Neural progenitor cell (in vitro differentiated cells): ENCODE measurements at regions not wholly inside any gene's neighbourhood (a gene's known extent, or its start where the extent isn't known, plus 50 kb on each side); places are given as distances from the start of the nearest gene placed in this dataset.

Experiments
- DNase-seq: peaks from one replicate; pipeline ENCODE4 v3.0.0-alpha.2; 2016; ENCODE audit warnings: low spot score
- H2AFZ ChIP-seq: fragments of 200-600 bp; sonication (generic); replicated peaks from 2 replicates; pipeline ENCODE4 v1.6.1; 2016; ENCODE audit warnings: antibody characterized with exemption
- H3F3A ChIP-seq: fragments of 200-600 bp; sonication (generic); 2 replicates; pipeline ENCODE4 v1.6.1; 2016; ENCODE audit warnings: antibody characterized with exemption, low read depth
- H3K27ac ChIP-seq: fragments of 200-600 bp; sonication (generic); 2 replicates; pipeline ENCODE4 v1.5.1; 2016; ENCODE audit warnings: mild to moderate bottlenecking
- H3K27me3 ChIP-seq: fragments of 200-600 bp; sonication (generic); 2 replicates; pipeline ENCODE4 v1.6.1; 2016; ENCODE audit warnings: mild to moderate bottlenecking, moderate library complexity
- H3K36me3 ChIP-seq: fragments of 200-600 bp; sonication (generic); 2 replicates; pipeline ENCODE4 v1.5.1; 2016
- H3K4me1 ChIP-seq: fragments of 200-600 bp; sonication (generic); 2 replicates; pipeline ENCODE4 v1.6.1; 2016; ENCODE audit warnings: mixed run types
- H3K4me2 ChIP-seq: fragments of 200-600 bp; sonication (generic); 2 replicates; pipeline ENCODE4 v1.6.1; 2016
- H3K4me3 ChIP-seq: fragments of 200-600 bp; sonication (generic); 2 replicates; pipeline ENCODE4 v1.5.1; 2016
- H3K79me2 ChIP-seq: fragments of 200-600 bp; sonication (generic); 2 replicates; pipeline ENCODE4 v1.6.1; 2016; ENCODE audit warnings: low read depth
- H3K9ac ChIP-seq: fragments of 200-600 bp; sonication (generic); 2 replicates; pipeline ENCODE4 v1.6.1; 2016
- H3K9me3 ChIP-seq: fragments of 200-600 bp; sonication (generic); 2 replicates; pipeline ENCODE4 v1.5.1; 2016; ENCODE audit warnings: low read depth
- H4K20me1 ChIP-seq: fragments of 200-600 bp; sonication (generic); 2 replicates; pipeline ENCODE4 v1.6.1; 2016; ENCODE audit warnings: low read depth
- H3K27ac Mint-ChIP-seq: 3 replicates; pipeline ENCODE4 v1.8.0; 2021; ENCODE audit warnings: mixed read lengths
- H3K27me3 Mint-ChIP-seq: 2 replicates; pipeline ENCODE4 v1.8.0; 2022; ENCODE audit warnings: low read depth, mild to moderate bottlenecking, inconsistent platforms, moderate library complexity, mixed read lengths; ENCODE audit not compliant: insufficient read depth
- H3K36me3 Mint-ChIP-seq: 3 replicates; pipeline ENCODE4 v1.8.0; 2021; ENCODE audit warnings: mixed read lengths
- H3K4me1 Mint-ChIP-seq: 3 replicates; pipeline ENCODE4 v1.8.0; 2021; ENCODE audit warnings: mixed read lengths
- H3K4me3 Mint-ChIP-seq: 3 replicates; pipeline ENCODE4 v1.8.0; 2021; ENCODE audit warnings: mild to moderate bottlenecking, moderate library complexity, mixed read lengths
- H3K9me3 Mint-ChIP-seq: 3 replicates; pipeline ENCODE4 v1.8.0; 2020; ENCODE audit warnings: mixed read lengths
- EZH2 ChIP-seq: fragments of 200-600 bp; sonication (generic); IDR thresholded peaks from 2 replicates; pipeline ENCODE4 v1.6.1; 2017; ENCODE audit warnings: antibody characterized with exemption, mild to moderate bottlenecking, moderate library complexity
- EZH2phosphoT487 ChIP-seq: fragments of 200-600 bp; sonication (generic); IDR thresholded peaks from 2 replicates; pipeline ENCODE4 v1.6.1; 2017; ENCODE audit warnings: antibody characterized with exemption
- TF ChIP-seq, protein P1 (sequence below): fragments of 200-600 bp; sonication (generic); IDR thresholded peaks from 2 replicates; pipeline ENCODE4 v1.5.1; 2017; ENCODE audit warnings: antibody characterized with exemption, mild to moderate bottlenecking

DNA sequence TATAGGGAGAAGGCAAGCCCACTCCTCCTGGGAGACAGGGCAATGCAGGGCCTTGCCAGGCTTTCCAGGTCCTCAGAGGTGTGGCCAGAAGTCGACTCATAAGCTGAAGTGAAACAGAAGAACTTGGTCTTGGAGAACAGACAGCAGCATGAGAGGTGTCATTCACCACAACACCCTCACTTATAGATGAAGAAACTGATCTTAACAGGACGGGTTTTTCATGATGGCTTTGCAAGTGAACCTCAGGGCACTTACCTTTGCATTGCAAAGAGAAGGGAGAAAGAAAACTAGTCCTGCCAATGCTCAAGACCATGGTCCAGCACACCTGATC, 198.8 kb downstream of the CYRIA start:
- no peaks in the 10 kb centered on the region for H3K79me2 ChIP-seq
- H3K9me3 ChIP-seq, result no peaks in the 10 kb centered on the region
- no peak overlapping the region for H3K4me2 ChIP-seq
- TF ChIP-seq, protein P1, sequence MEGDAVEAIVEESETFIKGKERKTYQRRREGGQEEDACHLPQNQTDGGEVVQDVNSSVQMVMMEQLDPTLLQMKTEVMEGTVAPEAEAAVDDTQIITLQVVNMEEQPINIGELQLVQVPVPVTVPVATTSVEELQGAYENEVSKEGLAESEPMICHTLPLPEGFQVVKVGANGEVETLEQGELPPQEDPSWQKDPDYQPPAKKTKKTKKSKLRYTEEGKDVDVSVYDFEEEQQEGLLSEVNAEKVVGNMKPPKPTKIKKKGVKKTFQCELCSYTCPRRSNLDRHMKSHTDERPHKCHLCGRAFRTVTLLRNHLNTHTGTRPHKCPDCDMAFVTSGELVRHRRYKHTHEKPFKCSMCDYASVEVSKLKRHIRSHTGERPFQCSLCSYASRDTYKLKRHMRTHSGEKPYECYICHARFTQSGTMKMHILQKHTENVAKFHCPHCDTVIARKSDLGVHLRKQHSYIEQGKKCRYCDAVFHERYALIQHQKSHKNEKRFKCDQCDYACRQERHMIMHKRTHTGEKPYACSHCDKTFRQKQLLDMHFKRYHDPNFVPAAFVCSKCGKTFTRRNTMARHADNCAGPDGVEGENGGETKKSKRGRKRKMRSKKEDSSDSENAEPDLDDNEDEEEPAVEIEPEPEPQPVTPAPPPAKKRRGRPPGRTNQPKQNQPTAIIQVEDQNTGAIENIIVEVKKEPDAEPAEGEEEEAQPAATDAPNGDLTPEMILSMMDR, result no peak
- TF ChIP-seq EZH2phosphoT487, result no peak
- H4K20me1 ChIP-seq, result no peaks in the 10 kb centered on the region
- H3K4me3 ChIP-seq, result no peak overlapping the region
- no peaks in the 10 kb centered on the region for H3K27me3 ChIP-seq
- DNase-seq, result no peak
- H3K9ac ChIP-seq, result no peak overlapping the region
- Mint-ChIP-seq H3K9me3 (no peaks in the 10 kb centered on the region), H3K4me1 (peaks cover 5% of the 10 kb centered on the region), H3K4me3 (no peak overlapping the region), H3K27me3 (no peaks in the 10 kb centered on the region), H3K36me3 (no peaks in the 10 kb centered on the region), H3K27ac (no peak overlapping the region)
- H2AFZ ChIP-seq, result no peak overlapping the region
- H3F3A ChIP-seq, result peaks cover 3% of the 10 kb centered on the region
- H3K27ac ChIP-seq, result no peak overlapping the region
- H3K36me3 ChIP-seq, result no peaks in the 10 kb centered on the region
- H3K4me1 ChIP-seq, result peaks cover 10% of the 10 kb centered on the region

DNA sequence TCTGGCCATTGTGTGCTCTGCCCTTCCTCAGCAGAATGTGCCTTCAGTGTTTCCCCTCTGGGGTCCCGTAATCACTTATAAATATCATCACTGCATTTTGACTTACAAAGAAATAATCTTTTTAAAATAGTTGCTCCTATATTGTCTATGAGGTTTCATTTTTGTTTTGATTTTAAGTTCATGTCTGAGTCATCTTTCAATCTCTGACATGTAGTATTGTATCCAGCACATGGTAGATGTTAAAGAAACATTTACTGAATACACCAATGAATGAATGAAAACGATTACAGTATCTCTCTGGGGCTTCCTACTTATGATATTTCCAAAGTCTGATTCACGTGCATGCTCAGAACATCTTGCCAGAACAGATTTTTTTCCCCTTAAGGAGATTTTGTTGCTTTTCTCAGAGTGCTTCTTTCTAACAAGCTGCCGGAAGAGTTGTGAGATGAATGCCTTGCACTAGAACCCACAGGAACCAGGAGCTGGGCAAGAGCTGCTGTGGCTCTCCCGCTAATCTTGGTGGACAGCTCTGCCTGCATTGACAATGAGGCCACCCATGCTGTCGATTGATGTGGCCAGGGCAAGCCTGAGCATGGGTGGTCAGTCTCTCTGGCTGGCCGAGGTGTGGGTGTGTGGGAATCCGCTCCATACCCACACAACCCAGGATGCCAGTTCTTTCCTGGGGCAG, 199.4 kb downstream of the CYRIA start:
- no peak overlapping the region for H3K4me3 ChIP-seq
- TF ChIP-seq, protein P1, result no peak
- no peak for TF ChIP-seq EZH2
- no peak for TF ChIP-seq EZH2phosphoT487
- Mint-ChIP-seq H3K27ac (no peak overlapping the region), H3K36me3 (no peaks in the 10 kb centered on the region), H3K4me3 (no peak overlapping the region), H3K9me3 (no peaks in the 10 kb centered on the region), H3K4me1 (peaks cover 5% of the 10 kb centered on the region), H3K27me3 (peaks cover 3% of the 10 kb centered on the region)
- H3F3A ChIP-seq, result peaks cover 3% of the 10 kb centered on the region
- no peaks in the 10 kb centered on the region for H3K36me3 ChIP-seq
- no peaks in the 10 kb centered on the region for H4K20me1 ChIP-seq
- H2AFZ ChIP-seq, result no peak overlapping the region
- no peak overlapping the region for H3K9ac ChIP-seq
- no peaks in the 10 kb centered on the region for H3K9me3 ChIP-seq
- no peaks in the 10 kb centered on the region for H3K79me2 ChIP-seq
- peak; percentile 4 for DNase-seq
- no peaks in the 10 kb centered on the region for H3K27me3 ChIP-seq
- peaks cover 14% of the 10 kb centered on the region for H3K4me1 ChIP-seq
- no peak overlapping the region for H3K27ac ChIP-seq
- no peak overlapping the region for H3K4me2 ChIP-seq

DNA sequence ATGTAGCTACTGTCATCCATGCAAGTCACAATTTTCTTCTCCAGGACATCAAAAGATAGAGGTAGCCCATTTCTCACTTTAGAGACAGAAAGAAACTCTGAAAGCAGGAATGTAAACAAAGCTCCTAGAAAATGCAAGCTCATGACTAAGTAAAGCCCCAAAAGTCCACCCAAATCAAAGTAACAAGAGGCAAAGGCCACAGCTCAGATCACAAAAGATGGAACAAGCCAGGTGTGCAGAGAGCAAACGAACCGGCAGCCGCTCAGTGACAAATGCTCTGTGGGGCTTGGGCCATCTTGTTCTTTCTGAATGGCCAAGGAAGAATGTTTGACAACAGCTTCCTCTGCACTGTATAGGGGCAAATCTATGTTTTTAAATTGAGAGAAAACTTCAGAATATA, 201.0 kb downstream of the CYRIA start:
- Histone ChIP-seq H3K4me3 (no peak overlapping the region), H3K4me1 (peaks cover 14% of the 10 kb centered on the region), H3K27me3 (no peaks in the 10 kb centered on the region), H3F3A (peaks cover 3% of the 10 kb centered on the region), H3K79me2 (no peaks in the 10 kb centered on the region), H3K4me2 (no peak overlapping the region), H3K9ac (no peak overlapping the region), H3K36me3 (no peaks in the 10 kb centered on the region), H3K27ac (no peak overlapping the region), H4K20me1 (no peaks in the 10 kb centered on the region), H2AFZ (no peak overlapping the region), H3K9me3 (no peaks in the 10 kb centered on the region)
- TF ChIP-seq, protein P1, result no peak
- TF ChIP-seq EZH2 (no peak), EZH2phosphoT487 (no peak)
- Mint-ChIP-seq H3K36me3 (no peaks in the 10 kb centered on the region), H3K27ac (no peak overlapping the region), H3K9me3 (peaks cover 1% of the 10 kb centered on the region), H3K27me3 (peaks cover 3% of the 10 kb centered on the region), H3K4me3 (no peak overlapping the region), H3K4me1 (peaks cover 5% of the 10 kb centered on the region)
- peak; percentile 8 for DNase-seq
